ENCODE measurements at regions not wholly inside any gene's neighbourhood (a gene's known extent, or its start where the extent isn't known, plus 50 kb on each side); places are given as distances from the start of the nearest gene placed in this dataset.

DNA sequence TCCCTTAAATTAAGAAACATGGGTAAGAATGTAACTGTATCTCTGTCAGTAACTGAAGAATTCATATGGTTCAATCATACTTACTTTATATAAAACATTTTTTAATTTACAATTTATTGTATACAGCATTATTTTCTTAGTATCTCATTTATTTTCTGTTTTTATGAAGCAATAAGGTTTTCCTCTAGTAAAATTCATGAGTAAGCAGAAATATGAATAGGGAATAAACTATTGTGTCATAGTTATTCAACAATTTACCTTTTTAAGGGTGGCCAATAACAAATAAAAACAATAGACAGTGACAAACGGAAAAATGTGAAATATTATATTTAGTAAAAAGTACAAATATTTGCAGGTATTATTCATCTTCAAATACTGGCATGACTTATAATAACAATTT lies 624.4 kb downstream of the TECRL start:
- TF ChIP-seq, protein P1, sequence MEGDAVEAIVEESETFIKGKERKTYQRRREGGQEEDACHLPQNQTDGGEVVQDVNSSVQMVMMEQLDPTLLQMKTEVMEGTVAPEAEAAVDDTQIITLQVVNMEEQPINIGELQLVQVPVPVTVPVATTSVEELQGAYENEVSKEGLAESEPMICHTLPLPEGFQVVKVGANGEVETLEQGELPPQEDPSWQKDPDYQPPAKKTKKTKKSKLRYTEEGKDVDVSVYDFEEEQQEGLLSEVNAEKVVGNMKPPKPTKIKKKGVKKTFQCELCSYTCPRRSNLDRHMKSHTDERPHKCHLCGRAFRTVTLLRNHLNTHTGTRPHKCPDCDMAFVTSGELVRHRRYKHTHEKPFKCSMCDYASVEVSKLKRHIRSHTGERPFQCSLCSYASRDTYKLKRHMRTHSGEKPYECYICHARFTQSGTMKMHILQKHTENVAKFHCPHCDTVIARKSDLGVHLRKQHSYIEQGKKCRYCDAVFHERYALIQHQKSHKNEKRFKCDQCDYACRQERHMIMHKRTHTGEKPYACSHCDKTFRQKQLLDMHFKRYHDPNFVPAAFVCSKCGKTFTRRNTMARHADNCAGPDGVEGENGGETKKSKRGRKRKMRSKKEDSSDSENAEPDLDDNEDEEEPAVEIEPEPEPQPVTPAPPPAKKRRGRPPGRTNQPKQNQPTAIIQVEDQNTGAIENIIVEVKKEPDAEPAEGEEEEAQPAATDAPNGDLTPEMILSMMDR (conservative IDR thresholded peaks at IDR 0.05; ENCODE audit: low read depth, low read length) = no peak
- no peak overlapping the region for H3K4me3 ChIP-seq (ENCODE audit: low read length)
- DNase-seq (ENCODE audit: low read depth) = no peak

DNA sequence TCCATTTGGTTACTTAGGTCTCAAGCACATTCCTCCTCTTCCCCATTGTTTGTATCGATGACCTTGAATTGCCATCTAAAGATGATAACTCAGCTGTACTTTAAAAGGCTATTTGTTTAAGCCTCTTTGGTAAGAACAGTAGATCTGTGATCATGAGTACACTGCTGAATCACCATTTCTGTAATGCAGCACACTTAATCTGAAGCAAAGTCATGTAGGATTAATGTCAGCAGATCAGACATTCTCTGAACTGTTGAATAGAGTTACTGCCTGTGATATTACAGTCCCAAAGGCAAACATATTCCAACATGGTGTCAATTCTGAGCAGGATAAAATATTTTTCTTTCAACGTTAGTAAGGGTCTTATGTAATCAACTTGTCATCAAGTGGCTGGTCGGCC lies 631.6 kb downstream of the TECRL start:
- peak; percentile 91 for DNase-seq (ENCODE audit: low read depth)
- TF ChIP-seq, protein P1 (conservative IDR thresholded peaks at IDR 0.05; ENCODE audit: low read depth, low read length) = no peak
- no peak overlapping the region for H3K4me3 ChIP-seq (ENCODE audit: low read length)

DNA sequence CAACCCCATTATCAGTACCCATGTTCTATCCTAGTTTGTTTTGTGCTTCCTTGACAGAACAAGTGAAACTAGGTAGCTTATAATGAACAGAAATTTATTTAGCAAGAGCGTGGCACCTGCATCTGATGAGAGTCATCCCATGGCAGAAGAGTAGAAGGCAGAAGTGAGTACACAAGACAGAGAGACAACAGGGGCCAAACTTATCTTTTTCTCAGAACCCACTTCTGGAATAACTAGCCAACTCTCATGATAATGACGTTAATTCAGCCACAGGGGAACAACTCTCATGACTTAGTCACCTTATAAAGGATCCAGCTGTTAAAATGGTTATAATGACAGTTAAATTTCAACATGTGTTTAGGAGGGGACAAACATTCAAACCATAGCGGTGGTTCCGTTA lies 644.9 kb downstream of the TECRL start:
- TF ChIP-seq, protein P1 (conservative IDR thresholded peaks at IDR 0.05; ENCODE audit: low read depth, low read length) = no peak
- H3K4me3 ChIP-seq (ENCODE audit: low read length) = no peak overlapping the region
- DNase-seq (ENCODE audit: low read depth) = no peak

DNA sequence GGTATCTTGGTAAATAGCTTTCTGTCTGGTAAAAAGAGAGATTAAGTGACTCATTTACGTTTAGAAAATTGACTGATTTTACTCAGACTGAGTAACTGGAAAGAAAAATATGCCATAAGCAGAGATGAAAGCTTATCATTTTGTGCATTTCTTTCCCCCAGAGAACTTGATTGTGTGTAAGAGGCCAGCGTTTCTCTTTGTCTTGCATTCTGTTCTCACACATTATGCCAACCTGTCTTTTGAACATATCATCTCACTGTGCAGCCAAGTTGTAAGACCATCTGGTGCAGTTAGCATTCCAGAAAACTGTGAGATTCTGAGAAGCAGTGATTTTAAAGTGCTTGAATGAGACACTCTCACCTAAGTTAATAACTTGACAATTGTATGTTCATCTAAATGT lies 651.3 kb downstream of the TECRL start:
- TF ChIP-seq, protein P1 (conservative IDR thresholded peaks at IDR 0.05; ENCODE audit: low read depth, low read length) = no peak
- no peak overlapping the region for H3K4me3 ChIP-seq (ENCODE audit: low read length)
- no peak for DNase-seq (ENCODE audit: low read depth)

DNA sequence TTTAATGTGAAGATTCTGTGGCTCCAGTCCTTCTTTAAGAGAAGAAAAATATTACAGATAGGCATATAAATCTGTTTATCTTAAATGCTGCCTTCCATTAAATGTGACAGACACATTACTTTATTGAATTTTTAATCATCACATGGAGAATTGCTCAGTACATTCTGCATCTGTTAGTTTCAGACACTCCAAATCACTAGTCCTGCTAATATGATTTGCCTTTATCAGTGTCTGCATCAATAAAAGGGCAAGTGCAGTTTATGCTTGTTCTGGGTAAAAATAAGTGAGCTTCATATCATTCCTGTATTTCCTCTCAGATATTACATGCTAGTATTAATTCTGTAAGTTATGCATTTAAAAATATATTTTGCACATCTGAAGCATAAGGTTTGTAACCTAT lies 666.4 kb downstream of the TECRL start:
- no peak for DNase-seq (ENCODE audit: low read depth)
- TF ChIP-seq, protein P1 (conservative IDR thresholded peaks at IDR 0.05; ENCODE audit: low read depth, low read length) = no peak
- no peak overlapping the region for H3K4me3 ChIP-seq (ENCODE audit: low read length)

DNA sequence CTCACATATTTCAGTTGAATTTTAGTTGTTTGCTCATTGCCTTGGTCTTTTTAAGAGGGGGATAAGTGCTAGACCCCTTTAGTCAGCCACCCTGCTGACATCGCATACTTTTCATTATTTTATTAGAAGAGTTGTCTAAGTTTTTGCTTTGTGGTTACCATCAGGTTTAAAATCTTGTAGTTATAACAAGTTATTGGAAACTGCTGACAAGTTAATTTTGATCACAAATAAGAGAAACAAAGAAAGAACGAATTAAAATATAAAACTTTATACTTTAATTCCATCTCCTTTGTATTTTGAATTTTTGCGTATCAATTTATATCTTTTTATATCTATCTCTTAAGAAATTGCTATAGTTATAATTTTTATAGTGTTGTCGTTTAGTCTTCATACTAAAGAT lies 679.7 kb downstream of the TECRL start:
- TF ChIP-seq, protein P1 (conservative IDR thresholded peaks at IDR 0.05; ENCODE audit: low read depth, low read length) = no peak
- DNase-seq (ENCODE audit: low read depth) = no peak
- no peak overlapping the region for H3K4me3 ChIP-seq (ENCODE audit: low read length)

DNA sequence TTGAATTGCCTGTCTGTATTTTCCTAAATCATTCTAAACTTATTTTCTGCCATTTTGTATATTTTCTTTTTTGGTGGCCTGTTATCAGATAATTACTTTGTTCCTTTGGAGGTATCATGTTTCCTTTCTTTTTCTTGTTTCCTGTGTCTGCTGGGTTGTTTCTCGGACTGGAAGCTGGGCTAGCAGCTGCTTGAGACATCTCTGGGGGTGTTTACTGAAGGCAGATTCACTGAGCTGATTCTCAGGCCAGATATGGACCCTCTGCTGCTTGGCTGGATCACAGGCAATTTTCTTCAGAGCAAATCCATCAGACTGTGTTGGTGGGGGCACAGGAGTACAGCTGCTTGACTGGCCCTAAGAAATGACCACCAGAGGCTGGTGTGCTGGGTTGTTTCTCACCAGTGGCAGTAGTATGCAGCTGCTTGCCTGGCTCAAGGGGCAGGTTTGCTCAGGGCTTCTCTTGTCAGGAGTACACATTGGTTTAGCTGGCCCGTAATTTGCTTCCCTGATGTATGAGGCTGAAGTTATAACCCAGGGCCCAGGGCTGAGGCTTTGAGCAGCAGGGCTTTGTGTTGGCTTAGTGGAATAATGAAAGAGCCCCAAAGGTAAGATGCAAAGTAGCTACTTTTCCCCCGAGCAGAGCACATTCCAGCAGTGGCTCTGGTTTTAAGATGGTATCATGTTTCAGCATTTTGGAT lies 680.6 kb downstream of the TECRL start:
- TF ChIP-seq, protein P1 (conservative IDR thresholded peaks at IDR 0.05; ENCODE audit: low read depth, low read length) = no peak
- no peak overlapping the region for H3K4me3 ChIP-seq (ENCODE audit: low read length)
- DNase-seq (ENCODE audit: low read depth) = no peak

Data from retinal pigment epithelial cell (primary cell).